ENCODE measurements at regions not wholly inside any gene's neighbourhood (a gene's known extent, or its start where the extent isn't known, plus 50 kb on each side); places are given as distances from the start of the nearest gene placed in this dataset.

DNA sequence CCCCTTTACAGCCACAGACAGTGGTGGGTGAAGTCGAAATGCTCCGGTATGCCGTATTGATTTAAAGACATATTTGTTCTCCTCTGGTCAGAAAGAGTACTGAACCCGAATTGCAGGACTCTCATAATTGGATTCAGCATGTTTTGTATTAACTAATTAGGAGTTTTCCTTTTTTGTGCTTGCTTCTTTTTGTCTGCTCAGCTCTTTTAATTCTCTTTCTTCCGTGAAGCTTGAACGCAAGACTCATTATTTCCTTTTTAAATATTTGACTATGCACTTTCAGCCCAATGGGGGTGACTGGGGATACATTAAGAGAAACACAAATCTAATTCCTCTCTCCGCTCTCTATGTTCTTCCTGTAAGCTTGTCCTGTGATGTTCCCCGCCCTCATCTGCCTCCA is 246.6 kb upstream of the IRX2 start:
- Histone ChIP-seq H3K9me3 (replicated peaks; ENCODE audit: control insufficient read depth, insufficient read depth, low read length) (no peaks in the 10 kb centered on the region; the same call in 2 of the 3 replicates), H3K36me3 (ENCODE audit: control insufficient read depth in 2 of 2, insufficient read depth in 2 of 2, low read length in 1 of 2) (no peaks in the 10 kb centered on the region), H3K4me1 (ENCODE audit: control insufficient read depth, insufficient read depth, low read length) (no peaks in the 10 kb centered on the region), H4K20me1 (ENCODE audit: control insufficient read depth, insufficient read depth) (no peaks in the 10 kb centered on the region), H3K79me2 (ENCODE audit: control insufficient read depth, insufficient read depth, low read length) (no peaks in the 10 kb centered on the region), H3K27ac (ENCODE audit: control insufficient read depth, insufficient read depth) (no peak overlapping the region), H3K9ac (ENCODE audit: control insufficient read depth, insufficient read depth, low read length) (no peak overlapping the region), H3K4me2 (ENCODE audit: control insufficient read depth, insufficient read depth) (no peak overlapping the region), H2AFZ (ENCODE audit: control insufficient read depth, low read depth, low read length) (no peak overlapping the region), H3K4me3 (no peak overlapping the region), H3K27me3 (replicated peaks in 1 of 2; ENCODE audit: control insufficient read depth in 2 of 2, insufficient read depth in 2 of 2, low read length in 1 of 2) (no peaks in the 10 kb centered on the region)
- SMC1A ChIA-PET (ENCODE audit: uncharacterized antibody, unreplicated experiment), result no interaction called here
- RAD21 ChIA-PET (ENCODE audit: unreplicated experiment), result no interaction called here
- POLR2A ChIA-PET, result no interaction called here
- no peak for ATAC-seq
- no TSS peak for BruUV-seq (replicated peaks)
- TF ChIP-seq, protein P1, sequence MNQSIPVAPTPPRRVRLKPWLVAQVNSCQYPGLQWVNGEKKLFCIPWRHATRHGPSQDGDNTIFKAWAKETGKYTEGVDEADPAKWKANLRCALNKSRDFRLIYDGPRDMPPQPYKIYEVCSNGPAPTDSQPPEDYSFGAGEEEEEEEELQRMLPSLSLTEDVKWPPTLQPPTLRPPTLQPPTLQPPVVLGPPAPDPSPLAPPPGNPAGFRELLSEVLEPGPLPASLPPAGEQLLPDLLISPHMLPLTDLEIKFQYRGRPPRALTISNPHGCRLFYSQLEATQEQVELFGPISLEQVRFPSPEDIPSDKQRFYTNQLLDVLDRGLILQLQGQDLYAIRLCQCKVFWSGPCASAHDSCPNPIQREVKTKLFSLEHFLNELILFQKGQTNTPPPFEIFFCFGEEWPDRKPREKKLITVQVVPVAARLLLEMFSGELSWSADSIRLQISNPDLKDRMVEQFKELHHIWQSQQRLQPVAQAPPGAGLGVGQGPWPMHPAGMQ (IDR thresholded peaks at IDR 0.05; ENCODE audit: borderline replicate concordance), result no peak
- TF ChIP-seq FOXM1 (IDR thresholded peaks at IDR 0.05; ENCODE audit: low read depth, low read length), result no peak
- TF ChIP-seq, protein P2, sequence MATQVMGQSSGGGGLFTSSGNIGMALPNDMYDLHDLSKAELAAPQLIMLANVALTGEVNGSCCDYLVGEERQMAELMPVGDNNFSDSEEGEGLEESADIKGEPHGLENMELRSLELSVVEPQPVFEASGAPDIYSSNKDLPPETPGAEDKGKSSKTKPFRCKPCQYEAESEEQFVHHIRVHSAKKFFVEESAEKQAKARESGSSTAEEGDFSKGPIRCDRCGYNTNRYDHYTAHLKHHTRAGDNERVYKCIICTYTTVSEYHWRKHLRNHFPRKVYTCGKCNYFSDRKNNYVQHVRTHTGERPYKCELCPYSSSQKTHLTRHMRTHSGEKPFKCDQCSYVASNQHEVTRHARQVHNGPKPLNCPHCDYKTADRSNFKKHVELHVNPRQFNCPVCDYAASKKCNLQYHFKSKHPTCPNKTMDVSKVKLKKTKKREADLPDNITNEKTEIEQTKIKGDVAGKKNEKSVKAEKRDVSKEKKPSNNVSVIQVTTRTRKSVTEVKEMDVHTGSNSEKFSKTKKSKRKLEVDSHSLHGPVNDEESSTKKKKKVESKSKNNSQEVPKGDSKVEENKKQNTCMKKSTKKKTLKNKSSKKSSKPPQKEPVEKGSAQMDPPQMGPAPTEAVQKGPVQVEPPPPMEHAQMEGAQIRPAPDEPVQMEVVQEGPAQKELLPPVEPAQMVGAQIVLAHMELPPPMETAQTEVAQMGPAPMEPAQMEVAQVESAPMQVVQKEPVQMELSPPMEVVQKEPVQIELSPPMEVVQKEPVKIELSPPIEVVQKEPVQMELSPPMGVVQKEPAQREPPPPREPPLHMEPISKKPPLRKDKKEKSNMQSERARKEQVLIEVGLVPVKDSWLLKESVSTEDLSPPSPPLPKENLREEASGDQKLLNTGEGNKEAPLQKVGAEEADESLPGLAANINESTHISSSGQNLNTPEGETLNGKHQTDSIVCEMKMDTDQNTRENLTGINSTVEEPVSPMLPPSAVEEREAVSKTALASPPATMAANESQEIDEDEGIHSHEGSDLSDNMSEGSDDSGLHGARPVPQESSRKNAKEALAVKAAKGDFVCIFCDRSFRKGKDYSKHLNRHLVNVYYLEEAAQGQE (IDR thresholded peaks at IDR 0.05; ENCODE audit: low read depth, low read length), result no peak
- TF ChIP-seq GABPA (IDR thresholded peaks at IDR 0.05; ENCODE audit: low read depth), result no peak
- no peak for TF ChIP-seq EZH2 (IDR thresholded peaks at IDR 0.05; ENCODE audit: borderline replicate concordance, control insufficient read depth, low read depth, low read length)
- no peak for TF ChIP-seq KAT2A (conservative IDR thresholded peaks at IDR 0.05; ENCODE audit: control insufficient read depth, low read depth, low read length)
- TF ChIP-seq WRNIP1 (IDR thresholded peaks at IDR 0.05; ENCODE audit: borderline replicate concordance, low read depth, low read length), result no peak
- TF ChIP-seq GATAD2B (conservative IDR thresholded peaks at IDR 0.05; ENCODE audit: low read depth), result no peak
- no peak for TF ChIP-seq CHD1 (IDR thresholded peaks at IDR 0.05; ENCODE audit: low read depth, low read length)
- no peak for TF ChIP-seq RCOR1 (conservative IDR thresholded peaks at IDR 0.05; ENCODE audit: low read depth, low read length)
- no peak for TF ChIP-seq MYB (IDR thresholded peaks at IDR 0.05; ENCODE audit: borderline replicate concordance, low read depth, low read length)
- no peak for TF ChIP-seq NRF1 (conservative IDR thresholded peaks at IDR 0.05; ENCODE audit: low read depth, low read length)
- TF ChIP-seq, protein P3, sequence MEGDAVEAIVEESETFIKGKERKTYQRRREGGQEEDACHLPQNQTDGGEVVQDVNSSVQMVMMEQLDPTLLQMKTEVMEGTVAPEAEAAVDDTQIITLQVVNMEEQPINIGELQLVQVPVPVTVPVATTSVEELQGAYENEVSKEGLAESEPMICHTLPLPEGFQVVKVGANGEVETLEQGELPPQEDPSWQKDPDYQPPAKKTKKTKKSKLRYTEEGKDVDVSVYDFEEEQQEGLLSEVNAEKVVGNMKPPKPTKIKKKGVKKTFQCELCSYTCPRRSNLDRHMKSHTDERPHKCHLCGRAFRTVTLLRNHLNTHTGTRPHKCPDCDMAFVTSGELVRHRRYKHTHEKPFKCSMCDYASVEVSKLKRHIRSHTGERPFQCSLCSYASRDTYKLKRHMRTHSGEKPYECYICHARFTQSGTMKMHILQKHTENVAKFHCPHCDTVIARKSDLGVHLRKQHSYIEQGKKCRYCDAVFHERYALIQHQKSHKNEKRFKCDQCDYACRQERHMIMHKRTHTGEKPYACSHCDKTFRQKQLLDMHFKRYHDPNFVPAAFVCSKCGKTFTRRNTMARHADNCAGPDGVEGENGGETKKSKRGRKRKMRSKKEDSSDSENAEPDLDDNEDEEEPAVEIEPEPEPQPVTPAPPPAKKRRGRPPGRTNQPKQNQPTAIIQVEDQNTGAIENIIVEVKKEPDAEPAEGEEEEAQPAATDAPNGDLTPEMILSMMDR (IDR thresholded peaks at IDR 0.05 in 2 of 3, conservative IDR thresholded peaks at IDR 0.05 in 1 of 3; ENCODE audit: control insufficient read depth in 2 of 3, extremely low read depth in 1 of 3, insufficient read depth in 1 of 3, low read depth in 3 of 3, low read length in 3 of 3), result no peak
- TF ChIP-seq NFYA (IDR thresholded peaks at IDR 0.05; ENCODE audit: borderline replicate concordance, low read depth, low read length), result no peak
- no peak for TF ChIP-seq ZSCAN29 (IDR thresholded peaks at IDR 0.05)
- TF ChIP-seq TCF3 (IDR thresholded peaks at IDR 0.05; ENCODE audit: borderline replicate concordance, insufficient read depth, low read depth, low read length), result no peak
- TF ChIP-seq SIN3A (IDR thresholded peaks at IDR 0.05; ENCODE audit: low read depth, low read length), result no peak
- TF ChIP-seq CREM (IDR thresholded peaks at IDR 0.05; ENCODE audit: low read depth), result no peak
- no peak for TF ChIP-seq HDAC2 (IDR thresholded peaks at IDR 0.05)
- TF ChIP-seq BMI1 (IDR thresholded peaks at IDR 0.05; ENCODE audit: borderline replicate concordance), result no peak
- DNase-seq (ENCODE audit: low read depth, low spot score), result no peak
- in situ Hi-C loops (cut with MboI), result no loop called here
- 54% methylated on average over 8 of the region's 8 CpGs for WGBS (ENCODE audit: insufficient coverage, insufficient replicate concordance, low lambda C conversion rate, missing lambda C conversion rate)
- FAIRE-seq, result no peak
- intact Hi-C loops (cut with micrococcal nuclease; ENCODE audit: unreplicated experiment), result no loop called here
- CTCF ChIA-PET, result no interaction called here
